ENCODE measurements at regions not wholly inside any gene's neighbourhood (a gene's known extent, or its start where the extent isn't known, plus 50 kb on each side); places are given as distances from the start of the nearest gene placed in this dataset.
A peak's percentile ranks its signal among the peaks of the same experiment; 100 is the strongest.
"Not testable (repeated sequence)": the region's sequence is repeated elsewhere in the genome, so short reads cannot be mapped to it uniquely, and the experiment has no call there.

DNA sequence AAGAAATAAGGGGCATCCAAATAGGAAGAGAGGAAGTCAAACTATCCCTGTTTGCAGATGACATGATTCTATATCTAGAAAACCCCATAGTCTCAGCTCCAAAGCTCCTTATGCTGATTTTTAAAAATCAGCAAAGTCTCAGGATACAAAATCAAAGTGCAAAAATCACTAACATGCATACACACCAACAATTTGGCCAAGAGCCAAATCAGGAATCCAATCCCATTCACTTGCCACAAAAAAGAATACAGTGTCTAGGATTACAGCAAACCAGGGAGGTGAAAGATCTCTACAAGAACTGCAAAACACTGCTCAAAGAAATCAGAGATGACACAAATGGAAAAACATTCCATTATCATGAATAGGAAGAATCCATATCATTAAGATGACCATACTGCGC is 155.8 kb upstream of the ARHGAP42 start:
- not testable (repeated sequence) for DNase-seq (ENCODE audit: low read depth)

DNA sequence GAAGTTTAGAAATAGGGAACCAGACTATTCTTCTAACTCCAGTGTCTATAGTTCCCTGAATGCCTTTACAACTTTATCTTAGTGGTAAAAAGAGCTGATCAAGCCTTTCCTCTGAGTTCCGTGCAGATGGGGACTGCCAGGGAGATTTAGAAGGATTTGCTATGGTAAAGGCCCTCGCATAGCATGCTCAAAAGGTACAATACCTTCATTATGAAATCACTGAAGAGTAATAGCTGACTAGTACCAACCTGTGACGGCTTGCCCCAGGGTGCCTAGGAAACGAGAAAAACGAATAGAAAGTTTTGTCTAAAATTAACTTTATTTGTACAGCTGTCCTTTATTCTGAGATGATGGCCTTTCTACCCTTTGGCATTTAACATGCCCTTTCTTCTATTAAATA is 150.1 kb upstream of the ARHGAP42 start:
- no peak for DNase-seq (ENCODE audit: low read depth)

DNA sequence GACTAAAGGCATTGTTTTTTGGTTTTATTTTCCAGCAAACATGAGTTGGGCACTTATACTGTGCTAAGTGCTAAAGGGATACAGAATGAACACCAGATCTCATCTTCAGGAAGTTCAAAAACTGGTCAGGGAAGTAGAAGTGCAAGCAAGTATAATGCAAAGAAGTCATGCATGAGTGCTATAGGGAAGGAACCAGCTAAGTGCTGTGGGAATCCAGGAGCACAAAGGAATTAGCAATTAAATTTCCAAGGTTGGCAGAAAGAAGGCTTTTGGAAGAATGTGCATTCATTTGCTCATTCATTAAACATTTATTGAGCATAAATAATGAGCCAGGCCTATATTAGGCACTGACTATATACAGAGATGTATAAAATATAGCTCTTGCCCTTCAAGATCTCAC is 143.7 kb upstream of the ARHGAP42 start:
- no peak for DNase-seq (ENCODE audit: low read depth)

DNA sequence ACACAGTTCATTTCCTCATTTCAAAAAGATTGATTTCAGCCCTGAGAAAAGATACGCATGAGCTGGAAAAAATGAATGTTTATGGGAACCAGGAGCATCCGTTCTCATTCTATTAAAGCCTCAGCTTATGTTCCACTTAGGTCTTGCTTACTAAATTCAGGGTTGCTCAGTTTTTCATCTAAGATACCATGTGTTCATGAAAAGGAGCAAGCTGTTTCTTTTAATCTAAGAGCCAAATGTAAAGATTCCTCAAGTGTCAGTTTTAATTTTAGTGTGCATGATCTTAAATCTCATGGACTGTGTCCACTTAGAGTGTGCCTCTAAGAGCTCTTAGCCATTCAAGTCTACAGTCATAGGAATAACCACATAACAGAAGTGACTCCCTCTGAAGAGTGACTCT is 141.5 kb upstream of the ARHGAP42 start:
- no peak for DNase-seq (ENCODE audit: low read depth)

DNA sequence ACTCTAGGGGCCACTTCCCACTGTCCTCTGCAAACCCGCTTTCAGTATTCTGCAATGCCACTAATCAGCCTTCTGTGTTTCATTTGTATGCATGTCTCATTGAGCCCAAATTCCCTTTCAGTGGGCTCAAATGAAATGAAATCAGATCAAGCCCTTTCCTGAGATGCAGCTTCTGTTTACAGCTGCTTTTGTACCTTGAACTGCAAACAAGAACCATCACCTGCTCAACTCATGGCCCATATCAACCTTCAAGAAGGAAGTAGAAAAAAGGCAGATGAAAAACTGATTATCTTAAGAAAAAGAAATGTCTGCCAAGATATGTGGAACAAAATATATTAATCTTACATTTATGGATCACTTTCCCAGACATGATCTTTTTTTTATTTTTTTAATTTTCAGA is 141.1 kb upstream of the ARHGAP42 start:
- no peak for DNase-seq (ENCODE audit: low read depth)

DNA sequence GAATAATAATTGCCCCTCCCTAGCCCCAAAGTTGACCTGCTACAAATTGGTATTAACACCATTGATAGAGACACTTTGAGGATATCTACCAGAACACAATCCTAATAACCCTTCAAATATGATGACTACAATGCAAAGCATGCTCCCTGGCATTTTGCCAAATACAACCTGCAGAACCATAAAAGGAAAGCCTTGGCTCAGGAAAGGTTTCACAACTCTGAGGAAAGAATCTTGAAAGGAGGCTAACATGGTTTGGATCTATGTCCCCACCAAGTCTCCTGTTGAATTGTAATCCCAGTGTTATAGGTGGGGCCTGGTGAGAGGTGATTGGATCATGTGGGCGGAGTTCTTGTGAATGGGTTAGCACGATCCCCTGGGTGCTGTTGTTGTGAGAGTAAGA is 140.4 kb upstream of the ARHGAP42 start:
- DNase-seq (ENCODE audit: low read depth), result peak; percentile 73

DNA sequence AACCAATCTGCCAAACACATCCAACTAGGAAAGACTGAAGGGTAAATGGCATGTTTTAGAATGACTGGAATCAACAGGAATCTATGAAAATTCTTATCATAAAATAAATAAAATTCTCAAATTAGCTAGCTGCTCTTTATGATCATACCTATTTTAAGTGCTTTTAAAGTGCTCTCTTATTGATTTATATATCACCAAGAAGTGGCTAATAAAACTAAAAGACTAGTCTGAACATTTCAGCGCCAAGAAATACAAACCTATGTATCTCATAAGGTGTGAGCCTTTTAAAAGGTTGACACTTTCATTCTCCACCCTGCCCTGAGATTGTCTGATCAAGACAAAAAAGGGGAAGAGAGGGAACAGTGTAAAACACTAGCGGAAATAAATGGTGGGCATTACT is 136.8 kb upstream of the ARHGAP42 start:
- no peak for DNase-seq (ENCODE audit: low read depth)

DNA sequence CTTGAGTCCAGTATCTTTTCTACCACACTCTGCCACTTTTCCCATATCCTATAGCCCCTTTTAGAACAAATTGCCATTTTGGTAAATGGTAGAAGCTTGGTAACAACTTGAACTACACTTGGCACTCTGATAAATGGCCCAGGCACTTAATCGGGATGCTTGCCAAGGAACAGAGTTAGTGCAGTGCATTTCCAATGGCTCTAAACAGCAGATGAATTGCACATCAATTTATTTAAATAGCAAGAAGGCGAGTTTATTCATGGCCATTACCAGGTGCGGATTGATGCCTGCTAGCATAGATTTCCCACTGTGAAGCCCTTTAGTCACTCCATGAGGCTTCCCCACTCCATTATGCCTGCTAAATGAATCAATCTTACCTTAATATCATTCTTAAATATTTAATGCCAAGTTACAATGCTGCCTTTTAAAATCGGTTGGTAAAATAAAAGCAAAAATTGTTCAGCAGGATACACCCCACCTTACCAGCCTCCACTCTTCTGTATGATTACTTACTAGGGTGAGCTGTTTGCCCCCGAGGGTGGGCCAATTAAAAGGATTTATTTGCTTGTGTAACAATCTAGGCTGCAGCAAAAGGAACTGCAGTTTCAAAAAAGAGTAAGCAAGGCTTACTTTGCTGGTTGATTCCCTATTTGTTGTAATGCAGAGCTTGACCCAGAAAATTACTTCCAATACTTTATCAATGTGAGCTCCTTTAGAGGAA is 136.0 kb upstream of the ARHGAP42 start:
- DNase-seq (ENCODE audit: low read depth), result no peak

DNA sequence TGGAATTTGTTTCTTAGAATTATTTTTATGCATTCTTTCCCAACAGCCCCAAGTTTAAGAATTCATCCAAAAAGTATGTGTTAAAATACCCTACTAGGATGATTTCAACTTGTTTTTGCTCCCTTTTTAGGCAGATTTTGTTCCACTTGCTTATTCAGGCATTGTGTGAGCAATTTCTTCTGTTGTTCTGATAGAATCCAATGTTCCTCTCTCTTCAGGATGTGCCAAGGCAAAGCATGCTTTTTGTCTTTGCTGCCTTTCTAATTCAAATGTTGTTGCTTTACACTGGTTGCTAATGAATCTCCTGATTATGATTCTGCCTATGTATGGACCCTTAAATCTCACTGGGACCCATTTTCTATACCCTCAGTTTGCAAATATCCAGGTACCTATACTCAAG is 131.2 kb upstream of the ARHGAP42 start:
- DNase-seq (ENCODE audit: low read depth), result no peak

DNA sequence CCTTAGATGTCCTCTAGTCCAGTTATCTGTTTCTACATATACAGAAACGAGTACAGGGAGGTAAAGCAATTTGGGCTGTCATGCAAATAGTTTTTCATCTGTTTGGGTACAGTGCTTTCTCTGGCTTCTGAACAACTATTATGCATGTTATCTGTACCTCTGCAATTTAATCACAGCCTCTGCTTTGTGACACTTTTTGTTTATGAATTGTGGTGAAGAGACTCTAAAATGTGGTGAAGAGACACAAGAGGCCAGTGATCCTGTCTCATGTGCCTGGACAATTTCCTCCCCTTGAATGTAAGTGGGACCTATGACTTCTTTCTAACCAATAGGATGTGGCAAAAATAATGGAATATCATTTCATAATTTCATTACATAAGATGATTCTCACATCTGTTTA is 130.3 kb upstream of the ARHGAP42 start:
- no peak for DNase-seq (ENCODE audit: low read depth)

DNA sequence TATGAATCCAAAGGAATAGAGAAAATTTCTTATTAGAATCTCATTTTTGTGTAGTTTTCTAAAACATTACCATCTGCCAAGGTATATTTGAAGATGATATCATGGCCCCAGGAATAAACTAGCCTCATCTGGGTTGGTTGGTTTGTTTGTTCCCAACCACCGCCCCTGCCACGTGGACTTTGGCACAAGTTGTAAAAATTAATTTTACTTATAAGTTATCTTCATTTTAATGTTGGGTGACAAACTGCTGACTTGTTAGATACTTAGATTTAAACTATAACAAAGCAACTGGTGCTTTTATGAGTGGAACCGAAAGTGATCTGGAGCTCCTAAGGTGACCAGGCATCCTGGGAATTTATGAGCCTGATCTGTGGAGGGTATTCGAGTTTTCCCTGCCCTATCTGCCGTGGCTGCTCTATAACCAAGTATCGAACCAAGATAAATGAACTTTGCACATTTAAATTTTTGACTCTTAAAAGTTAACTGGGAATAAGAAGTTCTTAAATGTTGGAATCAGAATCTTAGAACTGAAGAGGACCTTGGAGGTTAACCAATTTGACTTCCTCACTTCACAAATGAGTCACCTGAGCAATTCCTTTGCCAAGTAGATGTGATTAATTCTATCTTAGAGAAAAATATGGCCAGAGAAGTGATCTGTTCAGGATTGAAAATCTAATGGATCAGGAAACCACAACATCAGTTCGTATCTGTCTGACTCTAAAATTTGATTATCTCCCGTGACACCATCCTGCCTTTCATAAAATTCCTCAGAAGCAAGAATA is 129.1 kb upstream of the ARHGAP42 start:
- peak; percentile 79 for DNase-seq (ENCODE audit: low read depth)

DNA sequence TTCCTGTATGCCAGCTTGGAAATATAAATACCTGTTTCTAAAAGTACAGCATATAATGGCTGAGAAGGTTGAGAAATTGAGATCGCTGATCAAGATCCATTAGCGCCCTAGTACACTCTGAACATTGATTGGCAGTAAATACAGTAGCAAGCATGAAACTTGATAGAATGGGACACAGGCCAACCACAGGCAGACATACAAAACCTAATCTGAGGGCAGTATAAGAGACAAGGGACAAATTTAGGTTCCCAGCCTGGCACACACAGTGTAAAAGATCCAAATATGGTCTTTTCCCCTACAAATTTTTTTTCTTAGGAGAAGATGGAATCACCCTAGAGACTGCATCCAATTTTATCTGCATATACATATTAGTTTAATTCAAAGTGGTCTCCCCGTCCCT is 126.5 kb upstream of the ARHGAP42 start:
- DNase-seq (ENCODE audit: low read depth), result no peak

DNA sequence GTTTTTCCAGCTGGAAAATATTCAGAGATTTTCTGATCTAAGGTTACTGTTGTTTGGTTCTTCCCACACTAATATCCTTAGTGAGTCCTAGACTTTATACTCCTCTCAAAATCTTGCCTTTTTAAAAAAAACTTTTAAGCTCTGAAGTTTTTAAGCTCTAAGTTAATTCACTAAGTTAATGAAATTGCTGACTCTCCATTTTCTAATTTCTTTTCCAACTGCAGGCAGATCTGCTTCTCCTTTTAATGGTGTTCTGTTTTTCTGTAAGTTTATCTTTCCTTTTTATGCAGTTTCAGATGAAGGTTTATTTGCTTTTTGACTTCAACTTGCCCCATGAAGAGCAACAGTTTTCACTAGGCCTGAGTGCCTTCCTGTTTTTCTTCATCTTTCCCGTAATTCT is 125.8 kb upstream of the ARHGAP42 start:
- no peak for DNase-seq (ENCODE audit: low read depth)

DNA sequence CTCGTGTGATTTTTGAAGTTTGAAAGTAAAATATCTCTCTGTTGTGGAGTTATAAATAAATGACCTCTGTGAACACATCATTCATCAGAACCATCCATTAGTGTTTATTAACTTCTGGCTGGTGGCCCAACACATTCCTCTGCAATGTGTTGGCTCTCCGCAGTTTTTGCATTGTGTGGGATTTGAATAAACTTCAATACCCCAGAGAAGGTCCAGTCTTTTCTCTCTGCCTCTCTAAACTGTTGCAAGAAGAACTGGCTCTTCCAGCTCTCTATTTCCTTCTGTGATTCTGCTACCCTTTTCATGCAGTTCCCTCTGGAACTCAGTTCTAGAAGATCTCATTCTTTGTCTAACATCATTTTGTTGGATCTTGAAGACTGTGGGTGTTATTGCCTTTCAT is 125.0 kb upstream of the ARHGAP42 start:
- DNase-seq (ENCODE audit: low read depth), result peak; percentile 93

DNA sequence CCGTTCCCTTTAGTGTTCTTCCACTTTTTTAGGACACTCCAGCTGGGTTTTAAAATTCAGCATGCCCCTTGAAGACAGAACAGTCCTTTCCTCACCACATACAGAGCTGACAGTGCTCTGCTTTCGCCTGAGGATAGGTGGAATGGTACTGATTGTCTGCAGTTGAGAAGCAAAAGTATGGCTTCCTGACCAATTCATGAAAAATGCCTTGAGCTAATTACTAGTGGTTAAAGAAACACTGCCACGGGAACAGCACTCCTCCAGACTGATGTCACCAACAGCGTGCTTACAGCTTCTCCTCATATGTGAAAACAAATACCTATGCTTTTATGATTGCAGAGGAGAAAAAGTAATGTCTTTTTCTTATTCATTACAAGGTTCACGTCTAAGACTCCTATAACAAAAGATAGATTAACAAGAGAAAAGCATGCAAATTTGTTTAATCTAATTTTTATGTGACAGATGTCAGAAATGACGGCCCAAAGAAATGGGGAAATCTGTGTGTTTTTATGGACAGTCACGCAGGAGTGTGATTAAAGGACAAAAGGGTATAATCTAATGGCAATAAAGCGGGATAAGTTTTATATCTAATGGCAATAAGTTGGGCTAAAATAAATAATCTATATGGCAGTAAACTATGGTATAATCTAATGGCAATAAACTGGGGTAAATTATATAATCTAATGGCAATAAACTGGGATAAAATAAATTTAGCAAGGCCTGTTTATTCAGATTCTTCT is 123.4 kb upstream of the ARHGAP42 start:
- no peak for DNase-seq (ENCODE audit: low read depth)

DNA sequence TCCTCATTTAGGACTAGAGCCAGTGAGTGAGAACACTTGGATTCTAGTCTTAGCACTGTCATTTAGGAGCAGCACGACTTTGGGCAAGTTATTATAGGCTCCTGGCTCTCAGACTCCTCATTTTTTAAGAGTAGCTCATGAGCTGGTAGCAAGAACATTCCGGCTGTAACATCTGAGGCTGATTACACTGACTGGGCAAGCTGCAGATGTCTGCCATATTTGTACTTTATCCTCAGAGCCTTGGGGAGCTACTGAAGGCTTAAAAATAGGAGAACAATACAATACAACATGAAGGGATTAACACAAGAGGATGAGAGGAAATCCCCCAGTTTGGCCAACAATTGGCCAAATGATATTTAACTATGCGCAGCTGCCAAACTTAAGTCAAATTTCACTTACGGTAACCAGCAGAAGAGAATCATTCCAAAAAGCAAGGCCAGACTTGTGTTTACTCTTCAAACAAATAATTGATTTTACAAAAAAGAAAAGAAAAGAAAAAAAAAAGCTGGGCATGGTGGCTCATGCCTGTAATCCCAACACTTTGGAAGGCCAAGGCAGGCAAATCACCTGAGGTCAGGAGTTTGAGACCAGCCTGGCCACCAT is 113.1 kb upstream of the ARHGAP42 start:
- DNase-seq (ENCODE audit: low read depth), result no peak

DNA sequence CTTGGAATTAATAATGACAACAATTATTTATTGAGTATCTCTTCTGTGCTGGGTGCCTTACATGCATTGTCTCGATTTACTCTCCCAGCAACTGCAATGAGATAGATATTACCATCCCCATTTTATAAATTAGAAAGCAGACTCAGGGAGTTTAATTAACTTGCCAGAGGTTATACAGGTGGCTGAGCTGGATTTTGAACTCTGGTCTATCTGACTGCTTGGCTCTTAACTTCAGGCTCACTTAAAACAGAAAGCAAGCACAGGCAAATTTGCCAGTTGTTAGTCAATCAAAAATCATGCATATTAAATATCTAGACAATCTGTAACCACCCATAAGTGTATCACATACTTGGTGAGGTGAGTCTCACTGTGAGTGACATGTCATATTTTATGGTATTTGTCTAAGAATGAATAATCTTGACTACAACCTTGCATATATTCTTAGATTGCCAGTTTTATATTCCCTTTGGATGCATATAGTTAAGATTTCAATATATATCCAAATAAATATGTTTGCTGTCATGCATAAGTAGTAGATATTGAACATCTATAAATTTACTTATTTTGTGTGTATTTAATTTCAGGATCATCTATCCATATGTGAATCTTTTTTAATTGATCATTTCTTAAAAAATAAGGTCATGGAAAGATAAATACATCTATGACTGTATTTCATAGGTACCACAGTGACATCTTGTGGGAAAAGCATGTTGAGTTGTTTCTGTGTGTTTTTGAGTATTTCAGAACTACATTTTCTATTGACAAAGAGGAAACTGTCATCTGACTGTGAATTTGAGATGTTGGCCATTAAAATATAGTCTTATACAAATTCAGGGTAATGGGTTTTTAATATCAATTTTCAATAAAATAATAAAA is 112.0 kb upstream of the ARHGAP42 start:
- peak; percentile 77 for DNase-seq (ENCODE audit: low read depth)

DNA sequence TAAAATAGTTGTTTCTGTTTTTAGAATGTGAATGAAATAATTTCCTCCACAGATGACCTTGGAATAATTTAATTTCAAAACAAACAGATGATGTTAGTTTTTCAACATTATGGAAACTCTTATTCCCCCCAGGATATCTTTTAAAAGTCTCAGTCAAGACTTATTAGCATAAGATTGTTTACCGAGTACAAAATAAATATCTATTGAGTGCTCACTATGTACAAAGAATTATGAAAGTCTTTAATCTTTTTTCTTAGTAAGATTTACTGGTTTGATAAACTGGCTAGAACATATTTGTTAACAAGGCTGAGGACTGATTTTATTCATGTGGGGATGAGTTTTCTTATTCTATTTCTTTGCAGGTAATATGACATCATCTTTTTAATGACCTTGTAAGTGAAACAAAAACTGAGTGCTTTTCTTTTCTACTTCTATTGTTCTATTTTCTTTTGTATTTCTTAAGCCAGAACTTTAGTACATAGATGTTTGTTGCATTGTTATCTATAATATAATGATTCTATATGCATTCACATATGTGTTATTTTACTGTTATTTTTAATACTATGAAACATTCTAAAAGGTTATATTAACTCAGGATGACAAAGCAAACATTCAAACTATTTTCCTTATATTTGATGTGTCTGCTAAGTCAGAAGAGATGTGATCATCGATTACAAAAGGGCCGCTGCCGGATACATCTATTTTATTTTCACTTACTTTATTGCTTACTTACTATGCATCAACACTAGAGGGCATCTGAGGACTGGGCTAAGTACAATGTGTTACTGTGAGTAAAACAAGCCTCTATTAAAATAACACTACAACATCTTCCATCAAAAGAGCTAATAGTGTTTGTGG is 111.0 kb upstream of the ARHGAP42 start:
- DNase-seq (ENCODE audit: low read depth), result peak; percentile 80

DNA sequence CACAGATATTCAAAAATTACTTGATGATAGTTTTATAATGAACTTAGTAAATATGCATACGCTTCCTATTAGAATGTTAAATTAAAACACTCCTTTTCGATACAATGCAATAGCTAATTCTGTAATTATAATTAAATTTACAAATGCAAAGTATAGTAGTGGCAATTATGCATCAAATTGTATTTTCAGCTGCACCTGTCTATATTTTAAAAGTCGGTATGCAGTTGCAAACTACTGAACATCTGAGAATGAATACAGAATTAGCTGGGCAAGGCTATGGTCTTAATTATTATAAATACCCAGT is 110.4 kb upstream of the ARHGAP42 start:
- DNase-seq (ENCODE audit: low read depth), result no peak

DNA sequence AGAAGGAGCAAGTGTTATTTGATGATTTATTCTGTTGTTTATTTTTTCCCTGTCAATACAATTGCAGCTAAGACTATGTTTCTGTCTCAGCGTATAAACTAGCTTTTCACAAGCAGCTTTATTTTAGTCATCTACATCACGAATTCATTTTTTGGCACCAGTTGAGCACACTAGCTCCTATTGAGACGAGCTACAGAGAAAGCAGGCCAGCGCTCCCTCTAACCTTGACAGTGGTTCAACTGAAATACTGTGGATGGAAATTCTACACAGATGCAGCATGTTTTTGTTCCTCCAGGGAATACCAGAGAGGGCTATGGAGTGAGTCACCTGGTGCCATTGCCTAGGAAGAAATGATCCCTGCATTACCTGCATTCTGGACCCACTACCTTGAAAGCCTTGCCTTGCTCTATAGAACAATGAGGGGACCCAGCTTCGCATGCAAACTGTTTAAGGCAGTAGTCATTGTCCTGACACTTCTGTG is 108.2 kb upstream of the ARHGAP42 start:
- peak; percentile 42 for DNase-seq (ENCODE audit: low read depth)

DNA sequence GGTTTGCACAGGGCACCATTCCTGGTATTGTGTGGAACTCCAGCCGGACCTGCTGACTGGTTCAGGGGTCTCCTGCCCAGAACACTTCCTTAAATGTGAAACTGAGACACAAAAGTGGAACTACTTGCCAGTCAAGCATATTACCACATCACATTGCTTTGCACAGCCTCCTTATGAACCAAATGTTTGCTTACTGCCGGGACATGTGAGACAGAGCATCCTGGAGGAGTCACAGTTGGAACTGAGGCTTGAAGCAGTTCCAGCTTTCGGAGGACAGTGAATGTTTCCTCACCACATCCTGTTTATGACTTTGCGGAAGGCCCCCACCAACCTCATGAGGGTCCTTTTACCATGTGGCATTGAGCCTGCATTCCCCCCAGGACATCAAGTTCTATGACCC is 105.8 kb upstream of the ARHGAP42 start:
- no peak for DNase-seq (ENCODE audit: low read depth)

Data from HS-5 (cell line).